HG03565 (cell line): ENCODE measurements at regions not wholly inside any gene's neighbourhood (a gene's known extent, or its start where the extent isn't known, plus 50 kb on each side); places are given as distances from the start of the nearest gene placed in this dataset.
"Not testable (repeated sequence)": the region's sequence is repeated elsewhere in the genome, so short reads cannot be mapped to it uniquely, and the experiment has no call there.

ENCODE experiments used
- ATAC-seq: cut with Tn5 transposase; IDR thresholded peaks from one replicate; pipeline ENCODE4 v1.9.1; 2021; ENCODE audit warnings: mild to moderate bottlenecking, moderate library complexity; ENCODE audit not compliant: unreplicated experiment

GRCh38 chr11:87572881-87573280 is 535.1 kb downstream of the TMEM135 start:
- no peak for ATAC-seq

GRCh38 chr11:87560352-87560751 is 522.6 kb downstream of the TMEM135 start:
- ATAC-seq, result no peak

GRCh38 chr11:87559852-87560251 is 522.1 kb downstream of the TMEM135 start:
- not testable (repeated sequence) for ATAC-seq

GRCh38 chr11:87555101-87555500 is 517.4 kb downstream of the TMEM135 start:
- no peak for ATAC-seq

GRCh38 chr11:87548797-87549196 is 511.1 kb downstream of the TMEM135 start:
- no peak for ATAC-seq

- no peak for ATAC-seq
Measured at GRCh38 chr11:87545858-87546257, 508.1 kb downstream of the TMEM135 start.

GRCh38 chr11:87539596-87539995 is 501.9 kb downstream of the TMEM135 start:
- no peak for ATAC-seq

GRCh38 chr11:87536565-87536964 is 498.8 kb downstream of the TMEM135 start:
- ATAC-seq, result no peak

- no peak for ATAC-seq
Measured at GRCh38 chr11:87536016-87536415, 498.3 kb downstream of the TMEM135 start.

GRCh38 chr11:87535513-87535912 is 497.8 kb downstream of the TMEM135 start:
- no peak for ATAC-seq

GRCh38 chr11:87531835-87532234 is 494.1 kb downstream of the TMEM135 start:
- not testable (repeated sequence) for ATAC-seq

GRCh38 chr11:87529486-87529885 is 491.8 kb downstream of the TMEM135 start:
- ATAC-seq, result no peak

- no peak for ATAC-seq
Measured at GRCh38 chr11:87528752-87529151, 491.0 kb downstream of the TMEM135 start.

- no peak for ATAC-seq
Measured at GRCh38 chr11:87523276-87523675, 485.5 kb downstream of the TMEM135 start.

- no peak for ATAC-seq
Measured at GRCh38 chr11:87518266-87518665, 480.5 kb downstream of the TMEM135 start.

GRCh38 chr11:87517351-87517750 is 479.6 kb downstream of the TMEM135 start:
- no peak for ATAC-seq

GRCh38 chr11:87507722-87508121 is 470.0 kb downstream of the TMEM135 start:
- not testable (repeated sequence) for ATAC-seq

GRCh38 chr11:87506946-87507345 is 469.2 kb downstream of the TMEM135 start:
- not testable (repeated sequence) for ATAC-seq

- ATAC-seq, result no peak
Measured at GRCh38 chr11:87501388-87501787, 463.7 kb downstream of the TMEM135 start.

GRCh38 chr11:87494936-87495335 is 457.2 kb downstream of the TMEM135 start:
- not testable (repeated sequence) for ATAC-seq

- not testable (repeated sequence) for ATAC-seq
Measured at GRCh38 chr11:87494026-87494425, 456.3 kb downstream of the TMEM135 start.

- ATAC-seq, result no peak
Measured at GRCh38 chr11:87493516-87493915, 455.8 kb downstream of the TMEM135 start.

GRCh38 chr11:87491381-87491780 is 453.6 kb downstream of the TMEM135 start:
- no peak for ATAC-seq

GRCh38 chr11:87490671-87491070 is 452.9 kb downstream of the TMEM135 start:
- ATAC-seq, result no peak
